ENCODE measurements at regions not wholly inside any gene's neighbourhood (a gene's known extent, or its start where the extent isn't known, plus 50 kb on each side); places are given as distances from the start of the nearest gene placed in this dataset.

DNA sequence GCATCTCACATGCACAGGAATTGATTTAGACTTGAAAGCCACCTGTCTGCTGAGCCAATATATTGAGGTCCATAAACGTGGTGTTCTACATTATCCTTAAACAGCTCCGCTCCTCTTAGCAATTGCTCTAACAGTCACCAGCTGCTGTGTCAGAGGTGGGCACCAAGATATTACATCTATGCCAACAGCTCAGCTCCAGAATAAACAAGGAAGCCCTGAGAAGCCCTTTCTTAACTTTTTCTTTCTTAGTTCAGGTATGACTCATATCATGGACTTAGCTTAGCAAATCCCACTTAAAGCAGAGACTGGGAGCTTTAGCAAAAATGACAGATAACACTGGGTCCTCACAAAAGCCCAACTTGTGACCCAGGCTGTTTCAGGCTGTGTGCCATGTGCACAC lies 436.6 kb downstream of the IRS1 start:
- no peak for DNase-seq (ENCODE audit: low read depth, low spot score)
- Mint-ChIP-seq H3K4me3 (no peak overlapping the region), H3K4me1 (no peaks in the 10 kb centered on the region), H3K27ac (ENCODE audit: unreplicated experiment) (no peak overlapping the region), H3K36me3 (ENCODE audit: low read depth) (no peaks in the 10 kb centered on the region), H3K27me3 (ENCODE audit: low read depth) (no peaks in the 10 kb centered on the region), H3K9me3 (peaks cover 5% of the 10 kb centered on the region)
- TF ChIP-seq, protein P1, sequence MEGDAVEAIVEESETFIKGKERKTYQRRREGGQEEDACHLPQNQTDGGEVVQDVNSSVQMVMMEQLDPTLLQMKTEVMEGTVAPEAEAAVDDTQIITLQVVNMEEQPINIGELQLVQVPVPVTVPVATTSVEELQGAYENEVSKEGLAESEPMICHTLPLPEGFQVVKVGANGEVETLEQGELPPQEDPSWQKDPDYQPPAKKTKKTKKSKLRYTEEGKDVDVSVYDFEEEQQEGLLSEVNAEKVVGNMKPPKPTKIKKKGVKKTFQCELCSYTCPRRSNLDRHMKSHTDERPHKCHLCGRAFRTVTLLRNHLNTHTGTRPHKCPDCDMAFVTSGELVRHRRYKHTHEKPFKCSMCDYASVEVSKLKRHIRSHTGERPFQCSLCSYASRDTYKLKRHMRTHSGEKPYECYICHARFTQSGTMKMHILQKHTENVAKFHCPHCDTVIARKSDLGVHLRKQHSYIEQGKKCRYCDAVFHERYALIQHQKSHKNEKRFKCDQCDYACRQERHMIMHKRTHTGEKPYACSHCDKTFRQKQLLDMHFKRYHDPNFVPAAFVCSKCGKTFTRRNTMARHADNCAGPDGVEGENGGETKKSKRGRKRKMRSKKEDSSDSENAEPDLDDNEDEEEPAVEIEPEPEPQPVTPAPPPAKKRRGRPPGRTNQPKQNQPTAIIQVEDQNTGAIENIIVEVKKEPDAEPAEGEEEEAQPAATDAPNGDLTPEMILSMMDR (conservative IDR thresholded peaks at IDR 0.05): no peak

DNA sequence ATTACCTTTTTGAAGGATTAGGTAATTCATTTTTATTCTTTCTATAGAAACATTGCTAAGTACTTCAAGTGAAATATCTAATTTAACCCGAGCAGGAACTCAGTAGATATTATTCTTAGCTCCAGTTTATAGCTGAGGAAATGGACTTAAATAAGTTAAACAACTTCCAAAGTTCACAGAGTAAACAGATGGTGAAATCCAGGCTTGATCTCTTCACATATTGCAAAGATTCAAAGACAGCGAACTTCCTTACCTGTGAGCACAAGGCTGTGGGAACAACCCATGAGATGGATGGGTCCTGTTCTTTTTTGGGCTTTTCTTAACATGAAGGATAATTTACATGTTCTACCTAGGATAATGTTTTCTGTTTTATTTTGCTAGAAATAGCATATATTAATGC lies 439.0 kb downstream of the IRS1 start:
- no peaks in the 10 kb centered on the region for H3K27me3 Mint-ChIP-seq (ENCODE audit: low read depth)
- H3K27ac Mint-ChIP-seq (ENCODE audit: unreplicated experiment): no peak overlapping the region
- H3K9me3 Mint-ChIP-seq: peaks cover 5% of the 10 kb centered on the region
- H3K4me1 Mint-ChIP-seq: no peaks in the 10 kb centered on the region
- no peak for DNase-seq (ENCODE audit: low read depth, low spot score)
- H3K36me3 Mint-ChIP-seq (ENCODE audit: low read depth): no peaks in the 10 kb centered on the region
- H3K4me3 Mint-ChIP-seq: no peak overlapping the region
- TF ChIP-seq, protein P1 (conservative IDR thresholded peaks at IDR 0.05): no peak

DNA sequence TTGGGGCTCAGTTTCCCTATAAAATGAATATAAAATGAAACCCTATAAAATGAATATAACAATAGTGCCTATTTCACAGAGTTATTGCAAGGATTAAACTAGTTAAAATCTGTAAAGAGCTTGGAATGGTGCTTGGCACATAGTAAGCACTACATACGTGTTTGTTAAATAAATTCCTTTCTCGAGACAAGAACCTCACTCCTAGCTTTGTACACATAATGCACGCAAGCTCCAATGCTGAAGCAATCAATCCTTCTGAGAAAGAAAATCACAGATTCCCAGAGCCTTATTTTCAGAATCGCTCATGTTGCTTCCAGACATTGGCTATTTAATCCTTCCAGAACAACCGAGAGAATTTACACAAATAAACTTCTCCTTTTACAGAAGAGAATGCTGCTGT lies 440.9 kb downstream of the IRS1 start:
- Mint-ChIP-seq H3K4me3 (no peak overlapping the region), H3K36me3 (ENCODE audit: low read depth) (no peaks in the 10 kb centered on the region), H3K9me3 (peaks cover 3% of the 10 kb centered on the region), H3K27me3 (ENCODE audit: low read depth) (no peaks in the 10 kb centered on the region), H3K27ac (ENCODE audit: unreplicated experiment) (no peak overlapping the region), H3K4me1 (no peaks in the 10 kb centered on the region)
- no peak for DNase-seq (ENCODE audit: low read depth, low spot score)
- TF ChIP-seq, protein P1 (conservative IDR thresholded peaks at IDR 0.05): no peak

DNA sequence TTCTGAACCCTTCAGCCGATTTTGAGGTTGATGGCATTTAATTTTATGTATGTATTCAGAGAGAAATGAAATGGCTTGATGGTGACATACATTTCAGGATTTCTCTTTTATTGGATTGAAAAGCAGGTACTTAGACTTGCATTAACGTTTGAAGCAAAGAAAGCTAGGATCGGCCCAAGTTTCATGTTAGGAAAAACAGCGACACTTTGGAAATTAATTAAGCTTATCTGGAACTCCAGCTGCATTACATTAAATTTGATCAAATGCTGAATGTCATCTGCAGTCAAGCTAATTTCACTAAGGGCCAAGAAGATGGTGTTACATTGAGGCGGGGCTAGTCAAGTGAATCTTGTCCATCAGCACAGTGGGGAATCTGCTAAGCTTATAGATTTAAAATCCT lies 441.8 kb downstream of the IRS1 start:
- Mint-ChIP-seq H3K9me3 (no peaks in the 10 kb centered on the region), H3K4me3 (no peak overlapping the region), H3K36me3 (ENCODE audit: low read depth) (no peaks in the 10 kb centered on the region), H3K27me3 (ENCODE audit: low read depth) (no peaks in the 10 kb centered on the region), H3K27ac (ENCODE audit: unreplicated experiment) (no peak overlapping the region), H3K4me1 (no peaks in the 10 kb centered on the region)
- TF ChIP-seq, protein P1 (conservative IDR thresholded peaks at IDR 0.05): no peak
- no peak for DNase-seq (ENCODE audit: low read depth, low spot score)

DNA sequence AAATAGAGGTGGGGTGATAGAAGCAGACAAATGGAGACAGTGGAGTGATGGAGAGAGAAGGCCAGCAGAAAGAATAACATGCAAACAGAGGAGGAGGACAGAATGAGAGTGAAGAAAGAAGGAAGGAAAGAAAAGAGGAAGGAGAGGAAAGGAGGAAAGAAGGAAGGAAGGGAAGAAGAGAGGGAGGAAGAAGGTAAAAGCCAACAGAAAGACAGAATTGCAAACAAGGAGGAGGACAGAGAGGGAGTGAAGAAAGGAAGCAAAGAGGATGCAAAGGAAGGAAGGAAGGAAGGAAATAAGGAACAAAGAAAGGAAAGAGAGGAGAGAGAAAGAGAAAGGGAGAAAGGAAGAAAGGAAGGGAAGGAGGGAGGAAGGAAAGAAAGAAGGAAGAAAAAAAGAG lies 444.0 kb downstream of the IRS1 start:
- peaks cover 4% of the 10 kb centered on the region for H3K9me3 Mint-ChIP-seq
- H3K27me3 Mint-ChIP-seq (ENCODE audit: low read depth): no peaks in the 10 kb centered on the region
- H3K4me1 Mint-ChIP-seq: no peaks in the 10 kb centered on the region
- H3K4me3 Mint-ChIP-seq: no peak overlapping the region
- H3K27ac Mint-ChIP-seq (ENCODE audit: unreplicated experiment): no peak overlapping the region
- H3K36me3 Mint-ChIP-seq (ENCODE audit: low read depth): no peaks in the 10 kb centered on the region
- TF ChIP-seq, protein P1 (conservative IDR thresholded peaks at IDR 0.05): no peak
- DNase-seq (ENCODE audit: low read depth, low spot score): no peak

DNA sequence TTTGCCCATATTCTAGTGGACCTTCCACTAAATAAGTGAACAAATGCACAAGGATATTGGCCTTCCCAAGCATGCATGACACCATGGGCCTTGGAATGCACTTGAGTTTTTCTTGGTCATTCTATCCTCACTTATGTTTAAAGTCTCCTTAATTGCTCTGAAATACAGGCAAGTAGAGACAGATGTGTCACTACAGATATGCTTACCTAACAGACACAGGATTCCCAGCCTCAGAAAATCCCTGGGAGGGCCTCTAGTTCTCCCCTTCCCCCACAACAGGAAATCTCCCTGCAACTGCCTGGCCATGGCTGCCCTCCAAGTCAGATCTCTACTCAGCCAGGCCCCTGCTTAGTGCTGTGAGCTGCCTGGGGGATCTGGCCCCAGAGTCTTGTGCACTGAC lies 445.2 kb downstream of the IRS1 start:
- no peaks in the 10 kb centered on the region for H3K36me3 Mint-ChIP-seq (ENCODE audit: low read depth)
- DNase-seq (ENCODE audit: low read depth, low spot score): no peak
- no peak overlapping the region for H3K4me3 Mint-ChIP-seq
- H3K27me3 Mint-ChIP-seq (ENCODE audit: low read depth): no peaks in the 10 kb centered on the region
- TF ChIP-seq, protein P1 (conservative IDR thresholded peaks at IDR 0.05): no peak
- peaks cover 4% of the 10 kb centered on the region for H3K9me3 Mint-ChIP-seq
- no peaks in the 10 kb centered on the region for H3K4me1 Mint-ChIP-seq
- H3K27ac Mint-ChIP-seq (ENCODE audit: unreplicated experiment): no peak overlapping the region
